ENCODE measurements at regions not wholly inside any gene's neighbourhood (a gene's known extent, or its start where the extent isn't known, plus 50 kb on each side); places are given as distances from the start of the nearest gene placed in this dataset.

DNA sequence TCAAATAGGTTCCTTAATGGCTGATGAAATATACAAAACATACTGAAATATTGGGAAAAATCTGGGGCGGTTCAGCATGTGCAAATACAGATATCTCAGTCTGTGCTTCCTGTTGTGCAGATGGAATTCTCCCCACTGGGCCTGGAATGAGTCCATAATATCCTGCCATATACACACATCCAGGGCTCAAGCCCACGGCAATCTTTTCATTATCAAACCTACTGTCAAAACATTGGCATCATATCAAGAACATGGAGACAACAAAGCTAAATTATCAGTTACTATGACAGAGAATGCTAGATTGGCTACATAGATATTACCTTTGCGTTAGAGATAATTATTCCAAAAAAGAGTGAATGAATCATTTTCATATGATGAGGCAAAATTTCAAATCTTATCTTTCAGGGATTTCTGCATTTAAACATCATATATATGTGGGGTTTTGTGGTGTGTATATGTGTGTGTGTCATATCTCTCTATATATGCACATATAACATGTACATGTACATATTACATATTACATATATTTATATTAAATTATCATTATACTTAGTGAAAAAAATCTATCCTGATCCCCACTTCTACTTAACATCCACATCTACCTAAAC is 713.3 kb downstream of the GBE1 start:
- TF ChIP-seq, protein P1, sequence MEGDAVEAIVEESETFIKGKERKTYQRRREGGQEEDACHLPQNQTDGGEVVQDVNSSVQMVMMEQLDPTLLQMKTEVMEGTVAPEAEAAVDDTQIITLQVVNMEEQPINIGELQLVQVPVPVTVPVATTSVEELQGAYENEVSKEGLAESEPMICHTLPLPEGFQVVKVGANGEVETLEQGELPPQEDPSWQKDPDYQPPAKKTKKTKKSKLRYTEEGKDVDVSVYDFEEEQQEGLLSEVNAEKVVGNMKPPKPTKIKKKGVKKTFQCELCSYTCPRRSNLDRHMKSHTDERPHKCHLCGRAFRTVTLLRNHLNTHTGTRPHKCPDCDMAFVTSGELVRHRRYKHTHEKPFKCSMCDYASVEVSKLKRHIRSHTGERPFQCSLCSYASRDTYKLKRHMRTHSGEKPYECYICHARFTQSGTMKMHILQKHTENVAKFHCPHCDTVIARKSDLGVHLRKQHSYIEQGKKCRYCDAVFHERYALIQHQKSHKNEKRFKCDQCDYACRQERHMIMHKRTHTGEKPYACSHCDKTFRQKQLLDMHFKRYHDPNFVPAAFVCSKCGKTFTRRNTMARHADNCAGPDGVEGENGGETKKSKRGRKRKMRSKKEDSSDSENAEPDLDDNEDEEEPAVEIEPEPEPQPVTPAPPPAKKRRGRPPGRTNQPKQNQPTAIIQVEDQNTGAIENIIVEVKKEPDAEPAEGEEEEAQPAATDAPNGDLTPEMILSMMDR (IDR thresholded peaks at IDR 0.05), result no peak
- no peak for TF ChIP-seq POLR2A (IDR thresholded peaks at IDR 0.05)

Data from tibial nerve (tissue), 3 donors.